Gastrocnemius medialis (tissue), 4 donors: ENCODE measurements at regions not wholly inside any gene's neighbourhood (a gene's known extent, or its start where the extent isn't known, plus 50 kb on each side); places are given as distances from the start of the nearest gene placed in this dataset.

Experiments used
- ATAC-seq, 2 donors: fragments of 150-250 bp; one replicate each; pipeline ENCODE4 v1.9.1; 2016
- DNase-seq, 2 donors: peaks; one replicate each; pipeline ENCODE4 v3.0.0-alpha.2; 2019
- H3K27ac ChIP-seq, 4 donors: fragments of 200-600 bp; sonication (generic); 1 replicate in 1 of 4; 2 replicates in 3 of 4; pipeline ENCODE4 v1.5.1; 2016 to 2018; ENCODE audit warnings: mild to moderate bottlenecking in 2 of 4, moderate library complexity in 1 of 4
- H3K27me3 ChIP-seq, 3 donors: fragments of 200-600 bp; sonication (generic) in 2 of 3; 1 replicate in 1 of 3; 2 replicates in 2 of 3; pipeline versions ENCODE4 v1.5.1 to v1.6.0; 2016 to 2019; ENCODE audit warnings: mild to moderate bottlenecking in 1 of 3, moderate library complexity in 1 of 3
- H3K36me3 ChIP-seq, 2 donors: fragments of 200-600 bp; sonication (generic) in 1 of 2; one replicate each; pipeline ENCODE4 v1.5.1; 2017 to 2018
- H3K4me1 ChIP-seq, 2 donors: fragments of 200-600 bp; sonication (generic) in 1 of 2; one replicate each; pipeline ENCODE4 v1.5.1; 2016 to 2017; ENCODE audit warnings: mild to moderate bottlenecking in 2 of 2
- H3K4me3 ChIP-seq, 4 donors: fragments of 200-600 bp; sonication (generic) in 3 of 4; 1 replicate in 1 of 4; 2 replicates in 3 of 4; pipeline ENCODE4 v1.5.1; 2016 to 2019; ENCODE audit warnings: mild to moderate bottlenecking in 2 of 4
- H3K9me3 ChIP-seq, 3 donors: fragments of 200-600 bp; sonication (generic) in 2 of 3; 1 replicate in 1 of 3; 2 replicates in 2 of 3; pipeline ENCODE4 v1.5.1; 2016 to 2019
- POLR2A ChIP-seq, 2 donors: fragments of 450-650 bp; IDR thresholded peaks; one replicate each; pipeline ENCODE4 v1.6.1; 2017; ENCODE audit warnings: antibody characterized with exemption in 2 of 2, mild to moderate bottlenecking in 2 of 2, moderate library complexity in 2 of 2
- in situ Hi-C, 4 donors: fragments of 200-750 bp; cut with MboI; loops; one replicate each; pipeline versions ENCODE4 v1.15.0 to v1.8.0; 2017; ENCODE audit warnings: low sequenced_read_pairs in 4 of 4
- intact Hi-C: fragments of 100-400 bp; cut with DNase I; formaldehyde crosslinking; loops from one replicate; pipeline ENCODE4 v1.15.1; 2023; ENCODE audit warnings: low total_unique reads
- TF ChIP-seq, protein P1 (sequence below), 5 experiments: fragments of 450-650 bp in 3 of 5; fragments of 200-600 bp in 2 of 5; sonication (generic) in 2 of 5; IDR thresholded peaks in 4 of 5; conservative IDR thresholded peaks in 1 of 5; 1 replicate in 4 of 5; 2 replicates in 1 of 5; pipeline ENCODE4 v1.5.1; 2016 to 2019; ENCODE audit warnings: antibody characterized with exemption in 5 of 5, mild to moderate bottlenecking in 3 of 5, moderate library complexity in 3 of 5

- no peak for DNase-seq
- Histone ChIP-seq H3K27ac (no peak overlapping the region), H3K4me1 (no peaks in the 10 kb centered on the region), H3K36me3 (no peaks in the 10 kb centered on the region), H3K27me3 (no peaks in the 10 kb centered on the region), H3K4me3 (no peak overlapping the region), H3K9me3 (no peaks in the 10 kb centered on the region)
- intact Hi-C loops: no loop called here
- in situ Hi-C loops: no loop called here
- no peak for TF ChIP-seq POLR2A (IDR thresholded peaks at IDR 0.05)
- TF ChIP-seq, protein P1, sequence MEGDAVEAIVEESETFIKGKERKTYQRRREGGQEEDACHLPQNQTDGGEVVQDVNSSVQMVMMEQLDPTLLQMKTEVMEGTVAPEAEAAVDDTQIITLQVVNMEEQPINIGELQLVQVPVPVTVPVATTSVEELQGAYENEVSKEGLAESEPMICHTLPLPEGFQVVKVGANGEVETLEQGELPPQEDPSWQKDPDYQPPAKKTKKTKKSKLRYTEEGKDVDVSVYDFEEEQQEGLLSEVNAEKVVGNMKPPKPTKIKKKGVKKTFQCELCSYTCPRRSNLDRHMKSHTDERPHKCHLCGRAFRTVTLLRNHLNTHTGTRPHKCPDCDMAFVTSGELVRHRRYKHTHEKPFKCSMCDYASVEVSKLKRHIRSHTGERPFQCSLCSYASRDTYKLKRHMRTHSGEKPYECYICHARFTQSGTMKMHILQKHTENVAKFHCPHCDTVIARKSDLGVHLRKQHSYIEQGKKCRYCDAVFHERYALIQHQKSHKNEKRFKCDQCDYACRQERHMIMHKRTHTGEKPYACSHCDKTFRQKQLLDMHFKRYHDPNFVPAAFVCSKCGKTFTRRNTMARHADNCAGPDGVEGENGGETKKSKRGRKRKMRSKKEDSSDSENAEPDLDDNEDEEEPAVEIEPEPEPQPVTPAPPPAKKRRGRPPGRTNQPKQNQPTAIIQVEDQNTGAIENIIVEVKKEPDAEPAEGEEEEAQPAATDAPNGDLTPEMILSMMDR (IDR thresholded peaks at IDR 0.05 in 4 of 5, conservative IDR thresholded peaks at IDR 0.05 in 1 of 5): no peak
- no peak for ATAC-seq
Measured at GRCh38 chr11:127273593-127274327, 273.2 kb upstream of the KIRREL3 start.

GRCh38 chr11:127270851-127271250 is 270.3 kb upstream of the KIRREL3 start:
- H3K4me3 ChIP-seq: no peak overlapping the region
- TF ChIP-seq, protein P1 (IDR thresholded peaks at IDR 0.05 in 4 of 5, conservative IDR thresholded peaks at IDR 0.05 in 1 of 5): no peak
- no peak for TF ChIP-seq POLR2A (IDR thresholded peaks at IDR 0.05)
- DNase-seq (no peak), ATAC-seq (no peak)
- H3K27me3 ChIP-seq: no peaks in the 10 kb centered on the region
- no peaks in the 10 kb centered on the region for H3K9me3 ChIP-seq
- intact Hi-C loops: no loop called here
- no peak overlapping the region for H3K27ac ChIP-seq
- H3K36me3 ChIP-seq: no peaks in the 10 kb centered on the region
- no peaks in the 10 kb centered on the region for H3K4me1 ChIP-seq
- in situ Hi-C loops: no loop called here

DNA sequence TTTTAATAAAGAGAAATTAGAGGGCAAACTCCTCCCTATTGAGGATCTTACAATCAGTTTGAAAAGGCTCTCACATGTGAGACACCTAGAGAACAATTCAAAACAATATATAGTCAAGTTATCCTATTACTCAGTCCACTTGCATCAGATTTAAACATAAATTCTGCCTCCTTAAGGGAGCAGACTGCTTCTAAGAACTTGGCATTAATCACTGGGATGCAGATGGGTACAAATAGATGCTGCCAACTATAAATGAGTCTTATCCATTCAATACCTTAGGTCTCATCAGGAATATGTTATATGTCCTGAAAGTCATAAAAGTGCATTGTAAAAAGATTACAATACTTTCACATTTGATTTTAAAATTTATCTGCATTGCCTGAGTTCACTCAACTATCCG is 269.3 kb upstream of the KIRREL3 start:
- in situ Hi-C loops: no loop called here
- ATAC-seq: no peak

GRCh38 chr11:127268932-127269331 is 268.4 kb upstream of the KIRREL3 start:
- in situ Hi-C loops: no loop called here
- Histone ChIP-seq H3K9me3 (no peaks in the 10 kb centered on the region), H3K36me3 (no peaks in the 10 kb centered on the region), H3K4me1 (no peaks in the 10 kb centered on the region), H3K4me3 (no peak overlapping the region), H3K27ac (no peak overlapping the region), H3K27me3 (no peaks in the 10 kb centered on the region)
- DNase-seq (no peak), ATAC-seq (no peak)
- intact Hi-C loops: no loop called here
- TF ChIP-seq, protein P1 (IDR thresholded peaks at IDR 0.05 in 4 of 5, conservative IDR thresholded peaks at IDR 0.05 in 1 of 5): no peak
- no peak for TF ChIP-seq POLR2A (IDR thresholded peaks at IDR 0.05)

More for the DNA sequence above, 269.3 kb upstream of the KIRREL3 start:
- Histone ChIP-seq H3K27ac (no peak overlapping the region), H3K36me3 (no peaks in the 10 kb centered on the region), H3K4me3 (no peak overlapping the region), H3K27me3 (no peaks in the 10 kb centered on the region), H3K9me3 (no peaks in the 10 kb centered on the region), H3K4me1 (no peaks in the 10 kb centered on the region)
- no peak for DNase-seq
- no peak for TF ChIP-seq POLR2A (IDR thresholded peaks at IDR 0.05)
- TF ChIP-seq, protein P1 (IDR thresholded peaks at IDR 0.05 in 4 of 5, conservative IDR thresholded peaks at IDR 0.05 in 1 of 5): no peak
- intact Hi-C loops: no loop called here

GRCh38 chr11:127268521-127268920 is 268.0 kb upstream of the KIRREL3 start:
- intact Hi-C loops: no loop called here
- no peak for DNase-seq
- no peak for ATAC-seq

More at GRCh38 chr11:127268521-127268920, 268.0 kb upstream of the KIRREL3 start:
- H3K9me3 ChIP-seq: no peaks in the 10 kb centered on the region
- H3K27me3 ChIP-seq: no peaks in the 10 kb centered on the region
- no peak overlapping the region for H3K4me3 ChIP-seq
- H3K4me1 ChIP-seq: no peaks in the 10 kb centered on the region
- H3K27ac ChIP-seq: no peak overlapping the region
- in situ Hi-C loops: no loop called here
- TF ChIP-seq POLR2A (IDR thresholded peaks at IDR 0.05): no peak
- TF ChIP-seq, protein P1 (IDR thresholded peaks at IDR 0.05 in 4 of 5, conservative IDR thresholded peaks at IDR 0.05 in 1 of 5): no peak
- H3K36me3 ChIP-seq: no peaks in the 10 kb centered on the region
